ENCODE measurements at regions not wholly inside any gene's neighbourhood (a gene's known extent, or its start where the extent isn't known, plus 50 kb on each side); places are given as distances from the start of the nearest gene placed in this dataset.

GRCh38 chr7:29619111-29619510, 55.5 kb downstream of the PRR15 start:
- no peak for DNase-seq (ENCODE audit: low read depth, low spot score)
- intact Hi-C loops (cut with micrococcal nuclease; ENCODE audit: unreplicated experiment) (no loop called here), in situ Hi-C loops (cut with HindIII; ENCODE audit: low pct_unique_long_range_greater_than_20kb, low sequenced_read_pairs) (no loop called here)
- no peak overlapping the region for H3K27ac ChIP-seq (ENCODE audit: low read length)
- BruUV-seq (replicated peaks), result no TSS peak
- no peaks in the 10 kb centered on the region; the same call in 1 of the 2 replicates for H3K36me3 ChIP-seq (ENCODE audit: control insufficient read depth, insufficient read depth, low read length)
- 0 out of 2 replicates have a peak, but pooled peaks cover 6% of the 10 kb centered on the region for H3K4me1 ChIP-seq (ENCODE audit: control insufficient read depth, insufficient read depth, low read length)
- H3K27me3 ChIP-seq (ENCODE audit: control insufficient read depth, insufficient read depth, low read length), result no peaks in the 10 kb centered on the region
- no peak overlapping the region for H3K4me3 ChIP-seq (ENCODE audit: low read depth in 2 of 2, low read length in 2 of 2)
- no peak for TF ChIP-seq POLR2AphosphoS5 (IDR thresholded peaks at IDR 0.05; ENCODE audit: low read depth, low read length)
- no peak for TF ChIP-seq SIN3A (IDR thresholded peaks at IDR 0.05; ENCODE audit: borderline replicate concordance, insufficient read depth, low read depth, low read length)
- TF ChIP-seq TCF7L2 (IDR thresholded peaks at IDR 0.05; ENCODE audit: low read depth, low read length), result no peak
- ChIA-PET POLR2A (no interaction called here), CTCF (no interaction called here)
- no peak for ATAC-seq
- peaks cover 3% of the 10 kb centered on the region; the same call in 1 of the 2 replicates for H3K9me3 ChIP-seq (ENCODE audit: control insufficient read depth, insufficient read depth, low read depth, low read length)

- ATAC-seq (no peak), DNase-seq (ENCODE audit: low read depth, low spot score) (no peak)
- intact Hi-C loops (cut with micrococcal nuclease; ENCODE audit: unreplicated experiment) (no loop called here), in situ Hi-C loops (cut with HindIII; ENCODE audit: low pct_unique_long_range_greater_than_20kb, low sequenced_read_pairs) (no loop called here)
- POLR2A ChIA-PET, result no interaction called here
- no peaks in the 10 kb centered on the region for H3K27me3 ChIP-seq (ENCODE audit: control insufficient read depth, insufficient read depth, low read length)
- TF ChIP-seq SIN3A (IDR thresholded peaks at IDR 0.05; ENCODE audit: borderline replicate concordance, insufficient read depth, low read depth, low read length) (no peak), TCF7L2 (IDR thresholded peaks at IDR 0.05; ENCODE audit: low read depth, low read length) (no peak), POLR2AphosphoS5 (IDR thresholded peaks at IDR 0.05; ENCODE audit: low read depth, low read length) (no peak), CTCF (IDR thresholded peaks at IDR 0.05) (no peak), REST (IDR thresholded peaks at IDR 0.05; ENCODE audit: insufficient read depth in 1 of 2, low read depth in 2 of 2, low read length in 1 of 2) (no peak)
- no peak overlapping the region for H3K4me3 ChIP-seq (ENCODE audit: low read depth in 2 of 2, low read length in 2 of 2)
- no peaks in the 10 kb centered on the region; the same call in 1 of the 2 replicates for H3K36me3 ChIP-seq (ENCODE audit: control insufficient read depth, insufficient read depth, low read length)
- no TSS peak for BruUV-seq (replicated peaks)
- H3K9me3 ChIP-seq (ENCODE audit: control insufficient read depth, insufficient read depth, low read depth, low read length), result peaks cover 3% of the 10 kb centered on the region; the same call in 1 of the 2 replicates
- no peak overlapping the region for H3K27ac ChIP-seq (ENCODE audit: low read length)
- CTCF ChIA-PET, result no interaction called here
- 0 out of 2 replicates have a peak, but pooled peaks cover 6% of the 10 kb centered on the region for H3K4me1 ChIP-seq (ENCODE audit: control insufficient read depth, insufficient read depth, low read length)
Observed at GRCh38 chr7:29619848-29620555, 56.4 kb downstream of the PRR15 start.

GRCh38 chr7:29620556-29620930, 56.9 kb downstream of the PRR15 start:
- ChIA-PET CTCF (no interaction called here), POLR2A (no interaction called here)
- H3K27me3 ChIP-seq (ENCODE audit: control insufficient read depth, insufficient read depth, low read length), result no peaks in the 10 kb centered on the region
- no peak overlapping the region for H3K27ac ChIP-seq (ENCODE audit: low read length)
- no peak overlapping the region for H3K4me3 ChIP-seq (ENCODE audit: low read depth in 2 of 2, low read length in 2 of 2)
- peaks cover 3% of the 10 kb centered on the region; the same call in 1 of the 2 replicates for H3K9me3 ChIP-seq (ENCODE audit: control insufficient read depth, insufficient read depth, low read depth, low read length)
- in situ Hi-C loops (cut with HindIII; ENCODE audit: low pct_unique_long_range_greater_than_20kb, low sequenced_read_pairs) (no loop called here), intact Hi-C loops (cut with micrococcal nuclease; ENCODE audit: unreplicated experiment) (no loop called here)
- DNase-seq (ENCODE audit: low read depth, low spot score), result no peak
- H3K36me3 ChIP-seq (ENCODE audit: control insufficient read depth, insufficient read depth, low read length), result no peaks in the 10 kb centered on the region; the same call in 1 of the 2 replicates
- no peak for ATAC-seq
- H3K4me1 ChIP-seq (ENCODE audit: control insufficient read depth, insufficient read depth, low read length), result 0 out of 2 replicates have a peak, but pooled peaks cover 6% of the 10 kb centered on the region
- TF ChIP-seq CTCF (IDR thresholded peaks at IDR 0.05) (no peak), REST (IDR thresholded peaks at IDR 0.05; ENCODE audit: insufficient read depth in 1 of 2, low read depth in 2 of 2, low read length in 1 of 2) (no peak), TCF7L2 (IDR thresholded peaks at IDR 0.05; ENCODE audit: low read depth, low read length) (no peak), POLR2AphosphoS5 (IDR thresholded peaks at IDR 0.05; ENCODE audit: low read depth, low read length) (no peak), SIN3A (IDR thresholded peaks at IDR 0.05; ENCODE audit: borderline replicate concordance, insufficient read depth, low read depth, low read length) (no peak)
- BruUV-seq (replicated peaks), result no TSS peak

All from Panc1 (cell line).